Effector memory CD8-positive, alpha-beta T cell (primary cell): ENCODE measurements at regions not wholly inside any gene's neighbourhood (a gene's known extent, or its start where the extent isn't known, plus 50 kb on each side); places are given as distances from the start of the nearest gene placed in this dataset.

Experiments used
- ATAC-seq: fragments of 150-1000 bp; cut with Tn5 transposase; replicated peaks from 2 replicates; pipeline ENCODE4 v1.10.0; 2021; ENCODE audit warnings: mild to moderate bottlenecking, moderate library complexity
- DNase-seq, 3 experiments: peaks; one replicate each; pipeline ENCODE4 v3.0.0; 2021
- H3K27ac Mint-ChIP-seq, 2 donors: one replicate each; pipeline ENCODE4 v1.8.0; 2022; ENCODE audit warnings: mild to moderate bottlenecking in 2 of 2, mixed read lengths in 2 of 2, moderate library complexity in 2 of 2
- H3K27me3 Mint-ChIP-seq, 2 donors: one replicate each; pipeline ENCODE4 v1.8.0; 2022; ENCODE audit warnings: mixed read lengths in 2 of 2
- H3K36me3 Mint-ChIP-seq: one replicate; pipeline ENCODE4 v1.8.0; 2022; ENCODE audit warnings: mild to moderate bottlenecking, moderate library complexity, mixed read lengths; ENCODE audit not compliant: insufficient read depth
- H3K4me1 Mint-ChIP-seq, 2 donors: one replicate each; pipeline ENCODE4 v1.8.0; 2022; ENCODE audit warnings: low read depth in 2 of 2, mixed read lengths in 2 of 2
- H3K4me3 Mint-ChIP-seq, 2 donors: one replicate each; pipeline ENCODE4 v1.8.0; 2022; ENCODE audit warnings: mild to moderate bottlenecking in 2 of 2, mixed read lengths in 2 of 2, moderate library complexity in 2 of 2
- H3K9me3 Mint-ChIP-seq, 2 donors: one replicate each; pipeline ENCODE4 v1.8.0; 2022; ENCODE audit warnings: mixed read lengths in 2 of 2

DNA sequence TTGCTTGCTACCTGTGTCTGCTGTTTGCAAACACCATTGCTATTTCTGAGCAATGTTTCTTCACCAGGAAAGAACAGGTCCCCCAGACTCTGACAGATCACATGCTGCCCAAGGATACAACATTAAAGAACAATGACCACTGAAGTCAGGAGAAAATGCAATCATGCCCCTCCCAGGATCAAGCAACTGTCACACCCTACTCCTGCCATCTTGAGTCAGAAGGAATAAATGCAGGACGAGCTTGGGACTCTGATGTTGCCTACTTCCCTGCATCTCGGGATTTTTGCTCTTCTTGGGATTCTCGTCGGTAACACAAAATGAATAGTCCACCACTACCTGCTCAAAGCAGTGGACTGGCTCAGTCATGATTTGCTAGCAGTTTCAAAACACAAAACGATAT is 490.6 kb downstream of the COG6 start:
- Mint-ChIP-seq H3K27me3 (no peaks in the 10 kb centered on the region), H3K4me1 (peaks cover 22 to 29% of the 10 kb centered on the region in 2 donors), H3K4me3 (no peak overlapping the region), H3K9me3 (no peaks in the 10 kb centered on the region), H3K27ac (peak overlapping the region in 1 of 2 donors; percentile 64), H3K36me3 (no peaks in the 10 kb centered on the region)
- no peak for ATAC-seq
- no peak for DNase-seq

DNA sequence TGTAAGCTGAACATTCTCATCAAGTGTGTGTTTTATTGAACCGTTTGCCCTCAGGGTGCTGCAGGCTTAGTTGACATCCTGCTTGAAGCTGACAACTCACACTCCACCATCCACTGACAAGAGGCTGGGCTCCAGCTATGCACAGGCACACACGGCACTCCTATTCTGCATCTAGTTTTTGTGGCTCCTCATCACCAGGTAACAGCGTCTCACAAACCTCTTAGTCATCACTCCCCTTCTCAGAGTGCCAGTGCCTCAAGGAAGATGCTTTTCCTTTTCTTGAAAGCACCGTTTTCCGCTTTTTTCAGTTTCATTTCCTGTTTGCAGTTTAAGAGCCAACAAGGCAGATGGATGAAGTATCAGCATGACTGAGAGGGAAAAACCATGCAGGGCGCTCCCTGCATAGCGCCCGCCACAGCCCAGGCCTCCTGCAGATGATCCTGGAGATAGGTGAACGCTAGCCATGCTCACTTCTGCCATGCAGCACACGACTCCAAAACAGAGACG is 491.2 kb downstream of the COG6 start:
- Mint-ChIP-seq H3K36me3 (no peaks in the 10 kb centered on the region), H3K4me1 (peaks cover 22 to 29% of the 10 kb centered on the region in 2 donors), H3K4me3 (peak overlapping the region in 1 of 2 donors; percentile 32), H3K9me3 (no peaks in the 10 kb centered on the region), H3K27me3 (no peaks in the 10 kb centered on the region), H3K27ac (peak overlapping the region in 1 of 2 donors; percentile 64)
- peak; percentile 24 for ATAC-seq
- DNase-seq: no peak

DNA sequence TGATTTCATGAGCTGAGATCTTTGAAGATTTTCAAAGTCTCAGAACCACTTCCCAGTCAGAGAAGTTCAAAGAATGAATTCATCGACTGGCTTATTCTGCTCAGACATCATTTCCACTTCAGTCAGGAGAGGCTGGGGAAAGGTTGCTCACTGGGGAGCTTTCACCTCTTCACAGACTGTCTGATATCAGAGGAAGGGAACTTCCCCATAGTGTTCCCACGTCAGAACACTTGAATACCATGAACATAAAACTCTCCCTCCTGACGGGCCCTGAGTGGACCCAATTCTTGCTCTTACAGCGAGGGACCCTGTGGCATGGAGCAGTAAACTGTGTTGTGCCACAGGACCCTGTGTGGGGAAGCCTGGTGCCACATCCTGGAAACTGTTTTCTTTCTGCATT is 492.6 kb downstream of the COG6 start:
- peak; percentile 16 for ATAC-seq
- no peak for DNase-seq
- peaks cover 22 to 29% of the 10 kb centered on the region in 2 donors for H3K4me1 Mint-ChIP-seq
- H3K27ac Mint-ChIP-seq: peak overlapping the region in 1 of 2 donors; percentile 78
- no peaks in the 10 kb centered on the region for H3K27me3 Mint-ChIP-seq
- no peaks in the 10 kb centered on the region for H3K36me3 Mint-ChIP-seq
- no peak overlapping the region for H3K4me3 Mint-ChIP-seq
- H3K9me3 Mint-ChIP-seq: no peaks in the 10 kb centered on the region

DNA sequence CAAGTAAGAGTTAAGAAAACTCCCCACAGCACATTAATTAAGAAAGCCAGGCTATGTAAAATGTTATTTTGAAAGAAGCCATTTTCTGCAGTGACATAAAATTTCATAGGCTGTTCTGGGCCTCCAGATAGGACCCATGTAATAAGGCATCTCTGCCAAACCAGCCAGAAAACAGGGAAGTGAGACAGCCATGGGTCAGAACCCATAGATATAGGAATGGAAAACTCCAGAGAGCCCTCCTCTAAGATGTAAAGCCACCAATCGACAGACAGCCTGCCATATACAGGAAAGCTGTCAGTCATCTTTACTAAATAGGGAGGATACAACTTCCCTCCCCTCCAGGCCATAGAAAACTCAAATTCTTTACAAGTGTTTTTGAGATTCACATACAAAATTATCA is 493.3 kb downstream of the COG6 start:
- DNase-seq (no peak), ATAC-seq (no peak)
- Mint-ChIP-seq H3K9me3 (no peaks in the 10 kb centered on the region), H3K36me3 (no peaks in the 10 kb centered on the region), H3K4me1 (peaks cover 20 to 29% of the 10 kb centered on the region in 2 donors), H3K4me3 (no peak overlapping the region), H3K27me3 (no peaks in the 10 kb centered on the region), H3K27ac (peak overlapping the region; percentile 78 to 83)

DNA sequence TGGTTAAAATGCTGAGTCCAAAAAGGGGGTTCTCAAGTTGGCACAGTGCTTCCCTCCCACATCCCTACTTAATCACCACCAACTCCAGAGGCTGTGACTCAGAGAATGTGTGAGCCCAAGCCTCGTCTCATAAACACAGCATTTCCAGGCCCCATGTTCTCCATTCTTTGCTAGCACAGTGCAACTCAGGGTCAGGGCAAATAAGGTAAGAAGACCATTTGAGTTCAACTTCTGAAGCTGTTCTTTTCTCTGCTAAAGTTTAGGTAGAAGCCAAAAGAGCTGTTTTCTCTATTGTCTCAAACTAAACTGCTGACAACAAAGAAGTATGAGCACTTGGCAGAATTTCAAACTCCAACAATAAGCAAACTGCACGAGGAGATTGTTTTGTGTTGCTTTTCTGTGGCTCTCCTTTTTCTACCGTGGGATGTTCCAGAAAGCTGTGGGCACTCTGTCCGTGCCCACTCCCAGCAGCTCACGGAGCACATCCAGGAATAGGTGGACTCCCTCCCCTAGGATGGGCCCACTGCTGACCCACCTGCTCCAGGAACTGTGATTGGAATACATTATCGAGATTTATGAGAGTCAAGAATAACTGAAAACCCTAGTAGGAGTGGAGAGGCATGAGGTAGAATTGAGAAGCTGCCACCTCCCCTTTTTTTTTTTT is 494.3 kb downstream of the COG6 start:
- Mint-ChIP-seq H3K27ac (peak overlapping the region in 1 of 2 donors; percentile 83), H3K9me3 (no peaks in the 10 kb centered on the region), H3K36me3 (no peaks in the 10 kb centered on the region), H3K27me3 (no peaks in the 10 kb centered on the region), H3K4me1 (peaks cover 16 to 25% of the 10 kb centered on the region in 2 donors), H3K4me3 (no peak overlapping the region)
- no peak for DNase-seq
- no peak for ATAC-seq

DNA sequence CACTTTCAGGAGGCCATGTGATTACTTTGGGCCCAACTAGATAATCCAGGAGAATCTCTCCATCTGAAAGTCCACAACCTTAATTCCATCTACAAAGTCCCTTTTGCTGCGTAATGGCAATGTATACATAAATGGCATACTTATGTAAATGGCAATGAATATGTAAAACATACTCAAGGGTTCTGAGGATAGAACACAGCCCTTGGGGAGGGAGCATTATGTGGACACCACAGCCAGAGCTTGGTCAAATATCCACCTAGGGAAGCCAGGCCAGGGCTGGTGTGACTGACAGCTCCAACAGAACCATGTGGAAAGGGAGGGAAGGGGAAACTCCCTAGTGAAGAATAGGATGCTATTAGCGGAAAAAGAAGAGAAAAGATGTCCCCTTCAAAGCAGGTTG is 496.2 kb downstream of the COG6 start:
- Mint-ChIP-seq H3K9me3 (no peaks in the 10 kb centered on the region), H3K4me1 (peaks cover 9 to 14% of the 10 kb centered on the region in 2 donors), H3K4me3 (no peak overlapping the region)

DNA sequence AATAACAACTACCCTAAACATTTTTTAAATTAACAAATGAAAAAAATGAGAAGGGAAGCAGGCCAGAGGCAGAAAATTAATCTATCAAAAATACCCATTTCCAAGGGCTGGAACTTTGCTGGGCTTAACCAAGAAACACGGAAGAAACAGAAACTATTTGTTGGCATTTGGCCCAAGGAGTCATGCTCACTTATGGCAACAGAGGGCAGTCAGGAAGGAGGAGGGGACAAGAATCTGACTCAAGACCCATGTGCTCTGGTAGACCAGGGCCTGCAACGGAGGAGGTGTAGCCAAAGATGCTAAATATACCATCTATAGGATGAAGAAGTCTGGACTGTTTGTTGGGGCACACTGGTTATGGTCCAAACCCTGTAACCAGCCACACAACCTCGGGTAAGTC is 496.7 kb downstream of the COG6 start:
- H3K36me3 Mint-ChIP-seq: no peaks in the 10 kb centered on the region
- no peaks in the 10 kb centered on the region for H3K9me3 Mint-ChIP-seq
- no peaks in the 10 kb centered on the region for H3K27me3 Mint-ChIP-seq
- ATAC-seq: no peak
- peak overlapping the region in 1 of 2 donors; percentile 34 for H3K27ac Mint-ChIP-seq
- DNase-seq: no peak
- H3K4me1 Mint-ChIP-seq: peaks cover 6 to 12% of the 10 kb centered on the region in 2 donors
- no peak overlapping the region for H3K4me3 Mint-ChIP-seq

More for the DNA sequence above, 496.2 kb downstream of the COG6 start:
- H3K27me3 Mint-ChIP-seq: no peaks in the 10 kb centered on the region
- no peaks in the 10 kb centered on the region for H3K36me3 Mint-ChIP-seq
- peak overlapping the region in 1 of 2 donors; percentile 34 for H3K27ac Mint-ChIP-seq
- DNase-seq: no peak
- ATAC-seq: no peak

DNA sequence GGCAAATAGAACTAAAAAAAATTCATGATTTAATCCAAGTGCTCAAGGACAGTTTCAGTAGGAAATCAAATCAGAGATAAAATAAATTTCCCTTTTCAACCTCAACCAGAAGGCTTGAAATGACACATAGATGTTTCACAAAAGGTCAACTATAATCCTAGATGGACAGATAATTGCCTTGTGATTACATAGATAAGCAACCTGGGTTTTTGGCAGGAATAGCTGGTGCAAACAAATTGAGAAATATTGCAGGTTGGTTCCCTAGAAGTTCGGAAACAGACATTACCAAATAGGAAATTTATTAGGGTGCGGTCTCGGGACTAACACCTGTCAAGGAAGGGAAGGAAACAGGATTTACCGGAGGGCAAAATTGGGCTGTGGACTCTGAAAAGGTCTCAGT is 497.5 kb downstream of the COG6 start:
- H3K9me3 Mint-ChIP-seq: no peaks in the 10 kb centered on the region
- no peak for ATAC-seq
- H3K36me3 Mint-ChIP-seq: no peaks in the 10 kb centered on the region
- H3K27ac Mint-ChIP-seq: no peak overlapping the region
- H3K4me1 Mint-ChIP-seq: peaks cover 6 to 12% of the 10 kb centered on the region in 2 donors
- no peaks in the 10 kb centered on the region for H3K27me3 Mint-ChIP-seq
- H3K4me3 Mint-ChIP-seq: no peak overlapping the region
- no peak for DNase-seq

DNA sequence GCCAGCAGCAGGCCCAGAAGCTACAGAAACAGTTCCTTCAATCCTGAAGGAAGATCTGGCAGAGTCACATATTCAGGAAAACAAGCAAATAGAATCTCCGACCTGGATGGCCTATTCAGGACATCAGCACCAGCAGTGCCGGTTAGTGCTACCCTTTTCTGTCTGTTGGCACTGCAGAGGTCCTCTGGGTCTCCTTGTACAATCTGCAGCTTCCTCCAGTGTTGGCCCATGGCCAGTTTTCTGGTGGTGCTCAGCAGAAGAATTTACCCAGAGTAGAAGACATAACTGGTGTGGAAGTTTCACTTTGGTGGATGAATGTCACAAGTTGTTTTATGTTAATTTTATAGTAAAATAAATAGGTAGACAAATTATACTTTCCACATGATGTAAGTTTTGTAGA is 498.1 kb downstream of the COG6 start:
- no peak overlapping the region for H3K27ac Mint-ChIP-seq
- H3K27me3 Mint-ChIP-seq: no peaks in the 10 kb centered on the region
- H3K4me3 Mint-ChIP-seq: no peak overlapping the region
- H3K9me3 Mint-ChIP-seq: no peaks in the 10 kb centered on the region
- DNase-seq: no peak
- no peak for ATAC-seq
- no peaks in the 10 kb centered on the region for H3K36me3 Mint-ChIP-seq
- peaks cover 3 to 8% of the 10 kb centered on the region in 2 donors for H3K4me1 Mint-ChIP-seq

DNA sequence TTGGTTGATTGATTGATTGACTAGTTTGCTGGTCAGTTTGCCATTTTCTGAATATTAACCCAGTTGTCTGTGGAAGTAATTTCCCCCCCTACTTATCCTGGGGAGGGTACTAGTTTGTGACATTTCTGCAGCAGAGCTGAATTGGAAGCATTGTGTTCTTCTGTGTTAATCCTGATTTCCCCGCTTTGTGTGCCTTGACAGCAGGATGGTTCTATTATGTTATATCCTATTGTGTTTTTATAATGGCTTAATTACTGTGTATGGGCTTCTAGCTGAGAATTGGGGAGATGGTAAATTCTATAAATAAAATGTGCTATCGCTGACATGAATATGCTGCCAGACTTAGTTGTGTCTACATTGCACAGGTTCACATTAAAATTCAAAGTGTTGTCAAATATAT is 499.7 kb downstream of the COG6 start:
- ATAC-seq: no peak
- Mint-ChIP-seq H3K27me3 (no peaks in the 10 kb centered on the region), H3K27ac (no peak overlapping the region)

DNA sequence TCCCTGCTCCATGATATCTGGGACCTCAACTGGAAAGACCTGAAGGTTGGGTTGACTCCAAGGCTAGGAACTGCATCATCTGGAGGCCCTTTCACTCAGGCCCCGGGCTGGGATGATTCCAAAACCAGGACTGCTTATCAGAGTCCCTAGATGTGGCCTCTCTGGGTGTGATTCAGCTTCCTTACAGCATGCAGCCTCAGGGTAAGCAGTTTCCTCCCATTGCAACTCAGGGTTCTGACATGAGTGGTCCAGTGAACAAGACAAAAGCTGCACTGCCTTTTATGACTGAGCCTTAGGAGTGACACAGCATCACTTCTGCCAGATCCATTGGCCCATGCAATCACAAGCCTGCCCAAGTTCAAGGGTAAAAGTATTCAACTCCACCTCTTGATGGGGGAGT is 502.8 kb downstream of the COG6 start:
- Mint-ChIP-seq H3K9me3 (no peaks in the 10 kb centered on the region), H3K4me1 (peaks cover 3 to 7% of the 10 kb centered on the region in 2 donors), H3K27ac (no peak overlapping the region), H3K27me3 (no peaks in the 10 kb centered on the region), H3K36me3 (peaks cover 3% of the 10 kb centered on the region), H3K4me3 (no peak overlapping the region)
- no peak for ATAC-seq
- DNase-seq: no peak

More for the DNA sequence above, 499.7 kb downstream of the COG6 start:
- DNase-seq: no peak
- no peaks in the 10 kb centered on the region for H3K9me3 Mint-ChIP-seq
- peaks cover 3% of the 10 kb centered on the region for H3K36me3 Mint-ChIP-seq
- peaks cover 3% of the 10 kb centered on the region in 2 donors for H3K4me1 Mint-ChIP-seq
- no peak overlapping the region for H3K4me3 Mint-ChIP-seq

DNA sequence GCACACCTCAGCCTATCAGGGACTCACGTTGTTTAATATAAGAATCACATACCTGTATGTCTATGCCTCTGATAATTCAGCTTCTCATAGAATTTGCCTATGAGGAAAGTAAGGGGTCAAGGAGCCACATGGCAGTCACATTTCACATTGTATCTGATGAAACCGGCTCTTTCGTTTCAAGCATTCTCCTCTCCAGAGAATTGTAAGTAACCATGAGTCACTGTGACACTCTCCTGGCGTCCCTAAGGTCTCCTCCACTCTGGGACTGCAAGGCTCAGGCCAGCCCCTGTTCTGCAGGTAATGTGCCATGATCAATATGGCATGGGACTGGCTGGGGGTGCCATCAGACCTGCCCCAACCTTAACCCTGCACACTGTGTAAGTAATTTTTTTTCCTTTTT is 503.3 kb downstream of the COG6 start:
- Mint-ChIP-seq H3K4me3 (no peak overlapping the region), H3K4me1 (peaks cover 3 to 9% of the 10 kb centered on the region in 2 donors), H3K27me3 (no peaks in the 10 kb centered on the region), H3K9me3 (no peaks in the 10 kb centered on the region), H3K27ac (no peak overlapping the region), H3K36me3 (peaks cover 3% of the 10 kb centered on the region)
- ATAC-seq (no peak), DNase-seq (no peak)

DNA sequence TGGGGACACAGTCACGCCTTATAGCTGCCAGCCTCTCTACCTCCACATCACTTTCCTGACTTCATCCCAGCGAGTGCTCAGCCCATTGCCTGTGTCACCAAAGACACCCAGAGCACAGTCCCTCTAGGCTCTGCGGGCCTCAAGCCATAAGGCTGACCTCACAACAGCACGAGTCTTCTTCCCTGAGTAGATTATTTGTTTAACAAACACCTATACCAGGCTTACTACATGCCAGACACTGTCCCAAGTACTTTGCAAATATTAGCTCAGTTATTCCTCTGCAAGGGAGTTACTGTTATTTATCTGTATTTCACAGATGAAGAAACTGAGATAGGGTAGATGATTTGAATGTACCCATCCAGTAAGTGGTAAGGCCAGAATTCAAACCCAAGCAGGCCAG is 504.3 kb downstream of the COG6 start:
- Mint-ChIP-seq H3K36me3 (peaks cover 3% of the 10 kb centered on the region), H3K9me3 (no peaks in the 10 kb centered on the region), H3K27me3 (no peaks in the 10 kb centered on the region), H3K27ac (no peak overlapping the region), H3K4me3 (no peak overlapping the region), H3K4me1 (peaks cover 3 to 9% of the 10 kb centered on the region in 2 donors)
- DNase-seq: no peak
- no peak for ATAC-seq

DNA sequence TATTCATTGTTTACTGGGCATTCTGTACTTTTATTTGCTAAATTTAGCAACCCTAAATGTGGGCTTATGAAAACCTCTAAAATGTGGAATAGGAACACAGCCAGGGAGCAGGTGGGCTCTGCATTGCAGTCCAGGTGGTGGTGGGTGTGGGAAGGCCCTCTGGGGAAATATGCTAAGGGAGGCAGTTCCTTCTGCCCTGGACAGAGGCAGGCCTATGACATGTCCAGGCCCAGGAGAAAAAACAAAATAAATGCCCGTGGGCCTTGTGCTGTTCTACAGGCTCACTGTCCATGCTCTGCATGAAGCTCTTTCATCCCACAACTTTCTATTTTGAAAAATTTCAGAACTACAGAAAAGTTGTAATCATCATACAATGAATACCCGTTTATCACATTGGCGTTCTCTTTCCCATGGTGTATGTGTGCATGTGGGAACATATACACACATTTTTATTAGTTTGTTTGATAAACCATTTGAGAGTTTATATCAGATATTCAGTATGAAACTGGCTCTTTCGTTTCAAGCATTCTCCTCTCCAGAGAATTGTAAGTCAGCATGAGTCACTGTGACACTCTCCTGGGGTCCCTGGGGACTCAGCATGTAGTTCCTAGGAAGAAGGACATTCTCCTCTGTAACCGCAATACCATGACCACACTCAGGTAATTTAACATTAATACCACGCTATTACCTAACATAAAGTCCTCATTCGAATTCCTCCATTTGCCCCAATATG is 505.3 kb downstream of the COG6 start:
- Mint-ChIP-seq H3K4me3 (no peak overlapping the region), H3K9me3 (no peaks in the 10 kb centered on the region), H3K27ac (no peak overlapping the region), H3K4me1 (peaks cover 3 to 9% of the 10 kb centered on the region in 2 donors), H3K36me3 (peaks cover 3% of the 10 kb centered on the region), H3K27me3 (no peaks in the 10 kb centered on the region)
- DNase-seq (no peak), ATAC-seq (no peak)
